A549 (cell line): ENCODE measurements at regions not wholly inside any gene's neighbourhood (a gene's known extent, or its start where the extent isn't known, plus 50 kb on each side); places are given as distances from the start of the nearest gene placed in this dataset.

Source experiments
- ATAC-seq, 2 experiments: fragments of 200-7000 bp in 1 of 2; fragments of >200 bp in 1 of 2; cut with Nextera tagmentation in 1 of 2; cut with Tn5 transposase in 1 of 2; 3 replicates each; pipeline versions ENCODE4 v1.8.0 to v1.9.1; 2018 to 2020; ENCODE audit warnings: mild to moderate bottlenecking in 1 of 2, moderate library complexity in 1 of 2
- CTCF ChIA-PET: fragments of 300-600 bp; sonication (Branson Sonifier 250); formaldehyde crosslinking; extraction: SDS; loops from one replicate; lab custom pipeline; 2021; ENCODE audit warnings: antibody characterized with exemption, inconsistent platforms; lab: Yijun Ruan, JAX
- POLR2A ChIA-PET: fragments of 350-600 bp; formaldehyde crosslinking; extraction: SDS; loops from one replicate; lab custom pipeline; 2021; ENCODE audit warnings: antibody characterized with exemption, inconsistent platforms; lab: Yijun Ruan, JAX
- DNase-seq, 2 experiments: peaks; one replicate each; pipeline versions ENCODE4 v3.0.0 to v3.0.0-alpha.2; 2011 to 2016; ENCODE audit warnings: low read depth in 1 of 2, low spot score in 1 of 2
- FAIRE-seq: peaks from 2 replicates; lab custom pipeline; 2011; peaks lifted over from hg19 to GRCh38; lab: Jason Lieb, UNC
- H3K27ac ChIP-seq, 2 experiments: fragments of >200 bp; sonication (Bioruptor Twin); formaldehyde crosslinking; 3 replicates each; pipeline ENCODE4 v1.5.1; 2016 to 2017
- H3K4me1 ChIP-seq: fragments of >200 bp; sonication (Bioruptor Twin); formaldehyde crosslinking; 3 replicates; pipeline ENCODE4 v1.6.1; 2016
- H3K4me2 ChIP-seq: fragments of >200 bp; sonication (Bioruptor Twin); formaldehyde crosslinking; 3 replicates; pipeline ENCODE4 v1.6.1; 2016
- H3K4me3 ChIP-seq: fragments of >200 bp; sonication (Bioruptor Twin); formaldehyde crosslinking; 3 replicates; pipeline ENCODE4 v1.5.1; 2016
- H3K9me3 ChIP-seq: fragments of >200 bp; sonication (Bioruptor Twin); formaldehyde crosslinking; 3 replicates; pipeline ENCODE4 v1.6.1; 2016
- ATOH8 ChIP-seq: fragments of 250-450 bp; sonication (Bioruptor Pico); IDR thresholded peaks from 2 replicates; pipeline ENCODE4 v1.5.0; 2020; ENCODE audit warnings: low read depth, mild to moderate bottlenecking, moderate library complexity
- CBX2 ChIP-seq: fragments of 200-600 bp; sonication (generic); IDR thresholded peaks from 2 replicates; pipeline ENCODE4 v1.6.1; 2016; ENCODE audit warnings: low read depth, mild to moderate bottlenecking, borderline replicate concordance
- CEBPB ChIP-seq, 2 experiments: fragments of >200 bp in 1 of 2; sonication (Bioruptor Twin) in 1 of 2; formaldehyde crosslinking in 1 of 2; IDR thresholded peaks; 2 replicates each; pipeline ENCODE4 v1.6.1; 2012 to 2016
- EHF ChIP-seq: fragments of 250-450 bp; sonication (Bioruptor Pico); IDR thresholded peaks from 2 replicates; pipeline ENCODE4 v1.5.0; 2020; ENCODE audit warnings: mild to moderate bottlenecking
- ESRRA ChIP-seq: fragments of 150-350 bp; IDR thresholded peaks from 2 replicates; pipeline ENCODE4 v1.6.1; 2014; ENCODE audit warnings: mild to moderate bottlenecking, low read length, borderline replicate concordance
- GATA3 ChIP-seq: IDR thresholded peaks from 2 replicates; pipeline ENCODE4 v1.6.1; 2012; ENCODE audit warnings: borderline replicate concordance
- HDAC2 ChIP-seq: fragments of 200-600 bp; sonication (generic); IDR thresholded peaks from 2 replicates; pipeline ENCODE4 v1.6.1; 2016
- HEYL ChIP-seq: fragments of 250-450 bp; sonication (Bioruptor Pico); IDR thresholded peaks from 2 replicates; pipeline ENCODE4 v1.8.0; 2021; ENCODE audit warnings: mild to moderate bottlenecking, moderate library complexity
- HMGXB4 ChIP-seq: fragments of 250-450 bp; sonication (Bioruptor Pico); IDR thresholded peaks from 2 replicates; pipeline ENCODE4 v1.5.0; 2021; ENCODE audit warnings: mild to moderate bottlenecking, moderate library complexity, borderline replicate concordance
- HOXA7 ChIP-seq: fragments of 250-450 bp; sonication (Bioruptor Pico); IDR thresholded peaks from 2 replicates; pipeline ENCODE4 v1.5.0; 2020; ENCODE audit warnings: mild to moderate bottlenecking, moderate library complexity
- KDM1A ChIP-seq: fragments of 200-600 bp; sonication (generic); IDR thresholded peaks from 2 replicates; pipeline ENCODE4 v1.6.1; 2016; ENCODE audit warnings: low read depth, mild to moderate bottlenecking
- KDM5A ChIP-seq: fragments of 200-600 bp; sonication (generic); IDR thresholded peaks from 2 replicates; pipeline ENCODE4 v1.6.1; 2016; ENCODE audit warnings: antibody characterized with exemption, mild to moderate bottlenecking
- MAZ ChIP-seq: fragments of 150-350 bp; IDR thresholded peaks from 2 replicates; pipeline ENCODE4 v1.6.1; 2014; ENCODE audit warnings: antibody characterized with exemption, low read depth, low read length, borderline replicate concordance
- NR3C1 ChIP-seq: fragments of >200 bp; sonication (Bioruptor Twin); formaldehyde crosslinking; IDR thresholded peaks from 3 replicates; pipeline ENCODE4 v1.6.1; 2017
- POLR2A ChIP-seq: IDR thresholded peaks from 2 replicates; pipeline ENCODE4 v1.6.1; 2012; ENCODE audit warnings: mild to moderate bottlenecking, low read length
- RARB ChIP-seq: fragments of 250-450 bp; sonication (Bioruptor Pico); IDR thresholded peaks from 2 replicates; pipeline ENCODE4 v1.8.0; 2021; ENCODE audit warnings: mild to moderate bottlenecking, moderate library complexity
- RCOR1 ChIP-seq: fragments of 150-350 bp; IDR thresholded peaks from 2 replicates; pipeline ENCODE4 v1.6.1; 2014; ENCODE audit warnings: antibody characterized with exemption, low read length, low read depth
- RFX5 ChIP-seq: fragments of 450-650 bp; IDR thresholded peaks from 2 replicates; pipeline ENCODE4 v1.7.1; 2014; ENCODE audit warnings: antibody characterized with exemption, mild to moderate bottlenecking, moderate library complexity
- RNF2 ChIP-seq: fragments of 200-600 bp; sonication (generic); IDR thresholded peaks from 2 replicates; pipeline ENCODE4 v1.6.1; 2016; ENCODE audit warnings: low read depth, mild to moderate bottlenecking, antibody characterized with exemption, moderate library complexity, borderline replicate concordance
- TFCP2L1 ChIP-seq: fragments of 250-450 bp; sonication (Bioruptor Pico); IDR thresholded peaks from 2 replicates; pipeline ENCODE4 v1.5.0; 2021; ENCODE audit warnings: mild to moderate bottlenecking
- ZC3H11A ChIP-seq: fragments of 450-650 bp; IDR thresholded peaks from 2 replicates; pipeline ENCODE4 v1.6.1; 2014; ENCODE audit warnings: antibody characterized with exemption, mild to moderate bottlenecking
- ZSCAN20 ChIP-seq: fragments of 250-450 bp; sonication (Bioruptor Pico); IDR thresholded peaks from 2 replicates; pipeline ENCODE4 v1.8.0; 2022; ENCODE audit warnings: mild to moderate bottlenecking, moderate library complexity
- WGBS: methylation state at CpG from one replicate; pipeline ENCODE4 v1.1.6; 2017; ENCODE audit errors: missing lambda C conversion rate; 5-methylcytosine and 5-hydroxymethylcytosine counted together
- TF ChIP-seq, protein P1 (sequence below): fragments of >200 bp; sonication (Bioruptor Twin); formaldehyde crosslinking; IDR thresholded peaks from 2 replicates; pipeline ENCODE4 v1.6.1; 2016

- Histone ChIP-seq H3K4me2 (no peak overlapping the region), H3K27ac (no peak overlapping the region), H3K9me3 (no peaks in the 10 kb centered on the region; the same call in 2 of the 3 replicates), H3K4me3 (no peak overlapping the region), H3K4me1 (no peaks in the 10 kb centered on the region)
- ATAC-seq: no peak
- ChIA-PET CTCF (no interaction called here), POLR2A (no interaction called here)
- FAIRE-seq: no peak
- DNase-seq: no peak
- 38% methylated on average over 16 of the region's 16 CpGs for WGBS
- no peak for TF ChIP-seq MAZ
- no peak for TF ChIP-seq POLR2A
- TF ChIP-seq ZSCAN20 (CRISPR knock-in tag): no peak
- no peak for TF ChIP-seq RCOR1
- no peak for TF ChIP-seq ZC3H11A
- TF ChIP-seq EHF: no peak
- no peak for TF ChIP-seq NR3C1
- no peak for TF ChIP-seq ATOH8
- no peak for TF ChIP-seq HMGXB4 (CRISPR knock-in tag)
- TF ChIP-seq CEBPB (IDR thresholded peaks at IDR 0.05): no peak
- no peak for TF ChIP-seq HDAC2
- TF ChIP-seq, protein P1, sequence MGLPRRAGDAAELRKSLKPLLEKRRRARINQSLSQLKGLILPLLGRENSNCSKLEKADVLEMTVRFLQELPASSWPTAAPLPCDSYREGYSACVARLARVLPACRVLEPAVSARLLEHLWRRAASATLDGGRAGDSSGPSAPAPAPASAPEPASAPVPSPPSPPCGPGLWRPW: no peak
- no peak for TF ChIP-seq KDM5A
- TF ChIP-seq CBX2: no peak
- no peak for TF ChIP-seq RFX5
Measured at GRCh38 chr2:16316456-16317210, 349.0 kb downstream of the CYRIA start.

- ATAC-seq: no peak; a peak in 1 of 6 replicates
- POLR2A ChIA-PET: no interaction called here
- DNase-seq: no peak
- Histone ChIP-seq H3K27ac (no peak overlapping the region), H3K4me2 (no peak overlapping the region), H3K9me3 (no peaks in the 10 kb centered on the region; the same call in 2 of the 3 replicates), H3K4me1 (no peaks in the 10 kb centered on the region), H3K4me3 (no peak overlapping the region)
- CTCF ChIA-PET: no interaction called here
- FAIRE-seq: no peak
- TF ChIP-seq POLR2A (no peak), HOXA7 (CRISPR knock-in tag) (no peak), TFCP2L1 (CRISPR knock-in tag) (no peak), RARB (CRISPR knock-in tag) (no peak)
- 9% methylated on average over 9 of the region's 9 CpGs for WGBS
Measured at GRCh38 chr2:16315908-16316307, 349.7 kb downstream of the CYRIA start.

- H3K4me1 ChIP-seq: no peaks in the 10 kb centered on the region
- CTCF ChIA-PET: no interaction called here
- POLR2A ChIA-PET: no interaction called here
- DNase-seq (no peak), FAIRE-seq (no peak), ATAC-seq (no peak)
- no peak overlapping the region for H3K4me2 ChIP-seq
- H3K4me3 ChIP-seq: no peak overlapping the region
- WGBS: 15% methylated on average over 5 of the region's 5 CpGs
- H3K9me3 ChIP-seq: no peaks in the 10 kb centered on the region; the same call in 2 of the 3 replicates
- H3K27ac ChIP-seq: no peak overlapping the region
- TF ChIP-seq KDM1A: no peak
- TF ChIP-seq POLR2A: no peak
- no peak for TF ChIP-seq ESRRA
- no peak for TF ChIP-seq RNF2
- TF ChIP-seq MAZ: no peak
- TF ChIP-seq, protein P1: no peak
- TF ChIP-seq HEYL (CRISPR knock-in tag): no peak
- no peak for TF ChIP-seq TFCP2L1 (CRISPR knock-in tag)
- no peak for TF ChIP-seq GATA3
- TF ChIP-seq RCOR1: no peak
Measured at GRCh38 chr2:16315458-16315835, 350.2 kb downstream of the CYRIA start.
